RWPE2 (cell line): ENCODE measurements at regions not wholly inside any gene's neighbourhood (a gene's known extent, or its start where the extent isn't known, plus 50 kb on each side); places are given as distances from the start of the nearest gene placed in this dataset.
"Not testable (repeated sequence)": the region's sequence is repeated elsewhere in the genome, so short reads cannot be mapped to it uniquely, and the experiment has no call there.

Source experiments
- ATAC-seq: fragments of 200-7000 bp; cut with Tn5 transposase; 3 replicates; pipeline ENCODE4 v1.9.1; 2021; ENCODE audit warnings: low read depth
- DNase-seq: peaks from one replicate; pipeline ENCODE4 v3.0.0-alpha.2; 2020; ENCODE audit warnings: low spot score
- H3K27ac ChIP-seq: fragments of 450-650 bp; 2 replicates; pipeline ENCODE4 v1.5.1; 2017; ENCODE audit warnings: mild to moderate bottlenecking; ENCODE audit not compliant: poor library complexity, severe bottlenecking
- H3K27me3 ChIP-seq: fragments of 250-450 bp; sonication (Bioruptor Pico); 2 replicates; pipeline ENCODE4 v1.5.1; 2021; ENCODE audit warnings: mild to moderate bottlenecking, moderate library complexity; ENCODE audit not compliant: insufficient read depth, poor library complexity, severe bottlenecking
- H3K36me3 ChIP-seq: fragments of 250-450 bp; sonication (Bioruptor Pico); 2 replicates; pipeline ENCODE4 v1.5.1; 2020; ENCODE audit warnings: low read depth, mild to moderate bottlenecking, moderate library complexity
- H3K4me1 ChIP-seq: fragments of 250-450 bp; sonication (Bioruptor Pico); 2 replicates; pipeline ENCODE4 v1.5.1; 2021; ENCODE audit warnings: mild to moderate bottlenecking, moderate library complexity; ENCODE audit not compliant: insufficient read depth, poor library complexity, severe bottlenecking
- H3K4me3 ChIP-seq: fragments of 250-450 bp; sonication (Bioruptor Pico); 2 replicates; pipeline ENCODE4 v1.5.1; 2021; ENCODE audit warnings: mild to moderate bottlenecking, moderate library complexity; ENCODE audit not compliant: severe bottlenecking
- H3K9me3 ChIP-seq: fragments of 250-450 bp; sonication (Bioruptor Pico); 2 replicates; pipeline ENCODE4 v1.5.1; 2021; ENCODE audit warnings: mild to moderate bottlenecking, moderate library complexity; ENCODE audit not compliant: severe bottlenecking
- CTCF ChIP-seq: fragments of 450-650 bp; IDR thresholded peaks from one replicate; pipeline ENCODE4 v1.5.1; 2017; ENCODE audit warnings: mild to moderate bottlenecking, moderate library complexity; ENCODE audit not compliant: poor library complexity, severe bottlenecking

DNA sequence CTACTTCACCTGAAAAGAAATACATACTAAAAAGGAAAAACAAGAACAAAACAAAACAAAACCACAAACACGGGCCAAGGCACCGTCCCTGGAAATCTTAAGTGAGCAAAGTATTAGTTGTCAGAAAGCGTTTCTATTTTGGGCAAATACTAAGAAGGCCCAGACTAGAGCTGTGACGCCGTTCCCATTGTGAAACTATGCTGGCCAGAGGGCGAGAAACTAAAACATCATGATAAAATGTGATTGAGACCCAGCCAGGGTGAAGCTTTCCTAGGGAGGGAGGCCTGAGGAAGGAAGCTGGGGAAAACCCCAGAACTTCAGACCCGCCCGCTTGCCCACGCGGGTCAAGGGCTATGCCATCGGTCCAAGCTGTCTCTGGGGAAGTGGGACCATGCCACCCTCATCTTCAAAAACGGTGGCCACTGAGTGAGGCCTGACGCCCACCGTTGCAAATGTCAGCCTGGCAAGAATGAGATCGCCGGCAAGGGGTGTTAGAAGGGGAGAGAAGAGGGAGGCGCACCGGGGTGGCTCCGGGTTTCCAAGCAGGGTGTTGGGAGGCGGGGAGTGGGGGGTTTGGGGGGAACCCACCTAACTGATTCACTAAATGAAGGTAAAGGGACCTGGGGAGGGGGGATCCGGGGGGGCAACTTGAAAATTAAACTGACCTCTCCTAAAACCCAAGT lies 1950.9 kb upstream of the DEFB115 start:
- peak; percentile 74 for DNase-seq
- Histone ChIP-seq H3K4me1 (no peaks in the 10 kb centered on the region), H3K27me3 (no peaks in the 10 kb centered on the region), H3K4me3 (no peak overlapping the region), H3K36me3 (no peaks in the 10 kb centered on the region), H3K9me3 (peaks cover 6% of the 10 kb centered on the region), H3K27ac (no peak overlapping the region)
- TF ChIP-seq CTCF = no peak
- ATAC-seq = no peak

GRCh38 chr20:29307484-29307883 lies 1950.0 kb upstream of the DEFB115 start:
- not testable (repeated sequence) for H3K27me3 ChIP-seq, H3K4me3 ChIP-seq, ATAC-seq, H3K27ac ChIP-seq, H3K9me3 ChIP-seq, DNase-seq, H3K36me3 ChIP-seq, H3K4me1 ChIP-seq

- H3K27me3 ChIP-seq, H3K4me1 ChIP-seq, H3K4me3 ChIP-seq: not testable (repeated sequence)
These were observed 1948.5 kb upstream of the DEFB115 start for GRCh38 chr20:29308956-29309355.

GRCh38 chr20:29309481-29309880 lies 1948.0 kb upstream of the DEFB115 start:
- H3K9me3 ChIP-seq, H3K27me3 ChIP-seq, ATAC-seq, H3K36me3 ChIP-seq, H3K4me3 ChIP-seq, H3K27ac ChIP-seq, H3K4me1 ChIP-seq: not testable (repeated sequence)
- peak; percentile 66 for DNase-seq

More at GRCh38 chr20:29308956-29309355, 1948.5 kb upstream of the DEFB115 start:
- H3K27ac ChIP-seq, H3K36me3 ChIP-seq, H3K9me3 ChIP-seq, DNase-seq, ATAC-seq: not testable (repeated sequence)

DNA sequence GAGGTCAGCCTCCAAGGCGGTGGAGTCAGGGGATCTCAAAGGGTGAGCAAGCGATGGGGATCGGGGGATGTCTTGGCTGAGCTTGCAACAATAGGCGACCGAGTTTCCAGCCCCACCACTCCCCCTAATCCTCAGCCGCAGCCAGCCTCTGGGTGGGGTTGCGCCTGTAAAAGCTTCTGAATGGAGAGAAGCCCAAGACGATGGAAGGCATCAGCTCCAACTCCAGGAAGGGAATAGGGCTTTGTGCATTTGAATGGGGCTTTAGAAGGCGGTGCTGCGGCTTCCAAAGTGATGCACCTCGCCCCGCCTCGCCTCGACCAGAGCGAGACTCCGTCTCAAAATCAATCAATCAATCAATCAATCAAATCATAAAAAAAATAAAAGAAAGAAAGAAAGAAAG lies 1946.4 kb upstream of the DEFB115 start:
- not testable (repeated sequence) for H3K27ac ChIP-seq, DNase-seq, H3K4me1 ChIP-seq, H3K36me3 ChIP-seq, H3K4me3 ChIP-seq, ATAC-seq, H3K27me3 ChIP-seq, H3K9me3 ChIP-seq

- not testable (repeated sequence) for H3K27me3 ChIP-seq, ATAC-seq, H3K27ac ChIP-seq, H3K4me3 ChIP-seq, H3K4me1 ChIP-seq, H3K9me3 ChIP-seq, H3K36me3 ChIP-seq, DNase-seq
These were observed 1944.8 kb upstream of the DEFB115 start for GRCh38 chr20:29312679-29313078.

DNA sequence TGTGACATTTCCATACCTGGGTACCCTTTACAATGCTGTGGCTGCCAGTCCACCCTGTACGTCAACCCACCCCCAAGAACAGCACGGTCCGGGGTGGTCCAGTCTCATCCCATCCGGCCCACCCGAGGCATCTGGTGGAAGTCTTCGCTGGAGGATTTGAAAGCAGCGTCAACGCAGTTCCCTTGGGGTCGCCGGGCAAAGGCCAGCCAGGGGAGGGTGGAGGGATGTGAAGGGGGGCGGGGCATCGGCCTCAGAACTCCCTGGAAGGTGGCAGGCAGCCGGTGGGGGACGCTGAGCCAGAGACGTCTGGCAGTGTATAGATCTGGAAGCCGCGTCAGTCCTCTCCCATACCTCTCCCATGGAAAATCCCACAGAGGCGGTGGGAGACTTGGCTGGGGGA lies 1944.0 kb upstream of the DEFB115 start:
- no peak for ATAC-seq
- TF ChIP-seq CTCF = no peak
- Histone ChIP-seq H3K4me3 (no peak overlapping the region), H3K9me3 (peaks cover 6% of the 10 kb centered on the region), H3K4me1 (no peaks in the 10 kb centered on the region), H3K36me3 (no peaks in the 10 kb centered on the region), H3K27ac (no peak overlapping the region), H3K27me3 (no peaks in the 10 kb centered on the region)
- peak; percentile 79 for DNase-seq
